OCI-LY7 (cell line): ENCODE measurements at regions not wholly inside any gene's neighbourhood (a gene's known extent, or its start where the extent isn't known, plus 50 kb on each side); places are given as distances from the start of the nearest gene placed in this dataset.

Experiments used
- CTCF ChIP-seq: fragments of 200-600 bp; sonication (generic); conservative IDR thresholded peaks from 2 replicates; pipeline ENCODE4 v1.5.1; 2014; ENCODE audit warnings: mild to moderate bottlenecking, antibody characterized with exemption, low read length, moderate library complexity, mixed read lengths
- EZH2phosphoT487 ChIP-seq: fragments of 200-600 bp; sonication (generic); IDR thresholded peaks from 2 replicates; pipeline ENCODE4 v1.6.1; 2018; ENCODE audit warnings: low read depth, borderline replicate concordance, mild to moderate bottlenecking, mixed run types, antibody characterized with exemption, low read length, moderate library complexity, mixed read lengths

GRCh38 chr13:78410847-78411246 lies 192.5 kb downstream of the POU4F1 start:
- TF ChIP-seq CTCF (no peak), EZH2phosphoT487 (no peak)
